Vagina (tissue), 2 donors: ENCODE measurements at regions not wholly inside any gene's neighbourhood (a gene's known extent, or its start where the extent isn't known, plus 50 kb on each side); places are given as distances from the start of the nearest gene placed in this dataset.

Experiments used
- CTCF ChIP-seq, 3 experiments: fragments of 450-650 bp in 2 of 3; fragments of 200-600 bp in 1 of 3; sonication (generic) in 1 of 3; IDR thresholded peaks; one replicate each; pipeline ENCODE4 v1.5.1; 2017 to 2019; ENCODE audit warnings: antibody characterized with exemption in 3 of 3, mild to moderate bottlenecking in 2 of 3, moderate library complexity in 2 of 3
- POLR2A ChIP-seq, 2 donors: fragments of 450-650 bp; IDR thresholded peaks; one replicate each; pipeline ENCODE4 v1.6.1; 2017; ENCODE audit warnings: antibody characterized with exemption in 2 of 2, mild to moderate bottlenecking in 2 of 2, moderate library complexity in 2 of 2
- POLR2AphosphoS5 ChIP-seq, 2 donors: sonication (generic); formaldehyde crosslinking; IDR thresholded peaks; one replicate each; pipeline ENCODE4 v1.9.0; 2017; ENCODE audit warnings: antibody characterized with exemption in 2 of 2, mild to moderate bottlenecking in 2 of 2, low read depth in 1 of 2; ENCODE audit not compliant: insufficient read depth in 1 of 2

- TF ChIP-seq CTCF (IDR thresholded peaks at IDR 0.05) (no peak), POLR2A (IDR thresholded peaks at IDR 0.05) (no peak), POLR2AphosphoS5 (IDR thresholded peaks at IDR 0.05; ENCODE audit: insufficient read depth in 1 of 2, low read depth in 1 of 2) (no peak)
These were observed 551.9 kb upstream of the KIRREL3 start for GRCh38 chr11:127552446-127552845.
